Activated T-cell treated with anti-CD3 and anti-CD28 coated beads, Interleukin-2, amount 50 U/mL, for 24 hours (primary cell): ENCODE measurements at regions not wholly inside any gene's neighbourhood (a gene's known extent, or its start where the extent isn't known, plus 50 kb on each side); places are given as distances from the start of the nearest gene placed in this dataset.
"Not testable (repeated sequence)": the region's sequence is repeated elsewhere in the genome, so short reads cannot be mapped to it uniquely, and the experiment has no call there.

Experiments
- DNase-seq: peaks from one replicate; pipeline ENCODE4 v3.0.0-alpha.2; 2020
- H3K27ac Mint-ChIP-seq: 2 replicates; pipeline ENCODE4 v1.8.0; 2020; ENCODE audit warnings: mild to moderate bottlenecking, mixed read lengths
- H3K27me3 Mint-ChIP-seq: 2 replicates; pipeline ENCODE4 v1.8.0; 2020; ENCODE audit warnings: mixed read lengths
- H3K36me3 Mint-ChIP-seq: 2 replicates; pipeline ENCODE4 v1.8.0; 2020; ENCODE audit warnings: low read depth, mixed read lengths
- H3K4me1 Mint-ChIP-seq: 2 replicates; pipeline ENCODE4 v1.8.0; 2020; ENCODE audit warnings: low read depth, mixed read lengths
- H3K4me3 Mint-ChIP-seq: 2 replicates; pipeline ENCODE4 v1.8.0; 2020; ENCODE audit warnings: mild to moderate bottlenecking, moderate library complexity, mixed read lengths
- H3K9me3 Mint-ChIP-seq: 2 replicates; pipeline ENCODE4 v1.8.0; 2020; ENCODE audit warnings: mixed read lengths

GRCh38 chr5:116896001-116896400 lies 321.4 kb upstream of the SEMA6A start:
- Mint-ChIP-seq H3K36me3 (no peaks in the 10 kb centered on the region), H3K9me3 (no peaks in the 10 kb centered on the region), H3K4me3 (no peak overlapping the region), H3K4me1 (no peaks in the 10 kb centered on the region), H3K27me3 (no peaks in the 10 kb centered on the region), H3K27ac (no peak overlapping the region)
- DNase-seq = no peak

GRCh38 chr5:116892993-116893392 lies 318.4 kb upstream of the SEMA6A start:
- Mint-ChIP-seq H3K9me3 (no peaks in the 10 kb centered on the region), H3K4me3 (no peak overlapping the region), H3K36me3 (no peaks in the 10 kb centered on the region), H3K4me1 (no peaks in the 10 kb centered on the region), H3K27me3 (no peaks in the 10 kb centered on the region), H3K27ac (no peak overlapping the region)
- no peak for DNase-seq

GRCh38 chr5:116887104-116887503 lies 312.5 kb upstream of the SEMA6A start:
- Mint-ChIP-seq H3K36me3 (no peaks in the 10 kb centered on the region), H3K4me1 (no peaks in the 10 kb centered on the region)
- no peak for DNase-seq

GRCh38 chr5:116885825-116886224 lies 311.2 kb upstream of the SEMA6A start:
- Mint-ChIP-seq H3K27ac (no peak overlapping the region), H3K36me3 (no peaks in the 10 kb centered on the region), H3K9me3 (no peaks in the 10 kb centered on the region), H3K27me3 (no peaks in the 10 kb centered on the region), H3K4me1 (no peaks in the 10 kb centered on the region), H3K4me3 (no peak overlapping the region)
- no peak for DNase-seq

More at GRCh38 chr5:116887104-116887503, 312.5 kb upstream of the SEMA6A start:
- Mint-ChIP-seq H3K9me3 (no peaks in the 10 kb centered on the region), H3K27ac (no peak overlapping the region), H3K4me3 (no peak overlapping the region), H3K27me3 (no peaks in the 10 kb centered on the region)

- H3K4me1 Mint-ChIP-seq = no peaks in the 10 kb centered on the region
- DNase-seq = no peak
- H3K9me3 Mint-ChIP-seq = no peaks in the 10 kb centered on the region
- H3K4me3 Mint-ChIP-seq = no peak overlapping the region
- H3K27ac Mint-ChIP-seq = no peak overlapping the region
- no peaks in the 10 kb centered on the region for H3K27me3 Mint-ChIP-seq
- no peaks in the 10 kb centered on the region for H3K36me3 Mint-ChIP-seq
Measured at GRCh38 chr5:116883875-116884274, 309.3 kb upstream of the SEMA6A start.

GRCh38 chr5:116881921-116882531 lies 307.4 kb upstream of the SEMA6A start:
- H3K4me1 Mint-ChIP-seq = no peaks in the 10 kb centered on the region
- H3K4me3 Mint-ChIP-seq = no peak overlapping the region
- H3K27me3 Mint-ChIP-seq = no peaks in the 10 kb centered on the region
- no peaks in the 10 kb centered on the region for H3K36me3 Mint-ChIP-seq
- H3K9me3 Mint-ChIP-seq = peaks cover 2% of the 10 kb centered on the region
- DNase-seq = no peak
- H3K27ac Mint-ChIP-seq = no peak overlapping the region

GRCh38 chr5:116880601-116881000 lies 306.0 kb upstream of the SEMA6A start:
- Mint-ChIP-seq H3K4me3 (no peak overlapping the region), H3K27ac (no peak overlapping the region), H3K9me3 (peaks cover 3% of the 10 kb centered on the region), H3K36me3 (no peaks in the 10 kb centered on the region), H3K4me1 (no peaks in the 10 kb centered on the region), H3K27me3 (no peaks in the 10 kb centered on the region)
- no peak for DNase-seq

- peaks cover 3% of the 10 kb centered on the region for H3K9me3 Mint-ChIP-seq
- H3K27me3 Mint-ChIP-seq = no peaks in the 10 kb centered on the region
Measured at GRCh38 chr5:116880150-116880549, 305.5 kb upstream of the SEMA6A start.

GRCh38 chr5:116876240-116876840 lies 301.7 kb upstream of the SEMA6A start:
- Mint-ChIP-seq H3K27me3 (no peaks in the 10 kb centered on the region), H3K4me1 (no peaks in the 10 kb centered on the region), H3K9me3 (peaks cover 3% of the 10 kb centered on the region), H3K27ac (no peak overlapping the region), H3K36me3 (no peaks in the 10 kb centered on the region), H3K4me3 (no peak overlapping the region)
- no peak for DNase-seq

More at GRCh38 chr5:116880150-116880549, 305.5 kb upstream of the SEMA6A start:
- Mint-ChIP-seq H3K27ac (no peak overlapping the region), H3K36me3 (no peaks in the 10 kb centered on the region), H3K4me1 (no peaks in the 10 kb centered on the region), H3K4me3 (no peak overlapping the region)
- no peak for DNase-seq

GRCh38 chr5:116872986-116873385 lies 298.4 kb upstream of the SEMA6A start:
- Mint-ChIP-seq H3K4me1 (no peaks in the 10 kb centered on the region), H3K9me3 (peaks cover 8% of the 10 kb centered on the region), H3K27me3 (no peaks in the 10 kb centered on the region), H3K36me3 (no peaks in the 10 kb centered on the region), H3K4me3 (no peak overlapping the region), H3K27ac (no peak overlapping the region)
- no peak for DNase-seq

- H3K27ac Mint-ChIP-seq = no peak overlapping the region
- no peaks in the 10 kb centered on the region for H3K27me3 Mint-ChIP-seq
- no peak for DNase-seq
- no peaks in the 10 kb centered on the region for H3K4me1 Mint-ChIP-seq
- peaks cover 8% of the 10 kb centered on the region for H3K9me3 Mint-ChIP-seq
- no peak overlapping the region for H3K4me3 Mint-ChIP-seq
- H3K36me3 Mint-ChIP-seq = no peaks in the 10 kb centered on the region
Measured at GRCh38 chr5:116872486-116872885, 297.9 kb upstream of the SEMA6A start.

GRCh38 chr5:116867825-116868224 lies 293.2 kb upstream of the SEMA6A start:
- not testable (repeated sequence) for H3K9me3 Mint-ChIP-seq, H3K27ac Mint-ChIP-seq, H3K27me3 Mint-ChIP-seq, DNase-seq, H3K4me1 Mint-ChIP-seq, H3K4me3 Mint-ChIP-seq, H3K36me3 Mint-ChIP-seq

GRCh38 chr5:116865651-116866050 lies 291.0 kb upstream of the SEMA6A start:
- peaks cover 5% of the 10 kb centered on the region for H3K9me3 Mint-ChIP-seq
- no peaks in the 10 kb centered on the region for H3K36me3 Mint-ChIP-seq
- no peaks in the 10 kb centered on the region for H3K4me1 Mint-ChIP-seq
- H3K27ac Mint-ChIP-seq = no peak overlapping the region
- no peak overlapping the region for H3K4me3 Mint-ChIP-seq
- no peak for DNase-seq
- no peaks in the 10 kb centered on the region for H3K27me3 Mint-ChIP-seq

GRCh38 chr5:116864838-116865190 lies 290.2 kb upstream of the SEMA6A start:
- no peaks in the 10 kb centered on the region for H3K4me1 Mint-ChIP-seq
- no peak for DNase-seq
- no peaks in the 10 kb centered on the region for H3K36me3 Mint-ChIP-seq
- no peak overlapping the region for H3K4me3 Mint-ChIP-seq
- H3K9me3 Mint-ChIP-seq = peaks cover 3% of the 10 kb centered on the region
- no peak overlapping the region for H3K27ac Mint-ChIP-seq
- H3K27me3 Mint-ChIP-seq = no peaks in the 10 kb centered on the region

- no peaks in the 10 kb centered on the region for H3K27me3 Mint-ChIP-seq
- no peak for DNase-seq
- no peaks in the 10 kb centered on the region for H3K36me3 Mint-ChIP-seq
- no peaks in the 10 kb centered on the region for H3K4me1 Mint-ChIP-seq
- H3K4me3 Mint-ChIP-seq = no peak overlapping the region
- H3K27ac Mint-ChIP-seq = no peak overlapping the region
- no peaks in the 10 kb centered on the region for H3K9me3 Mint-ChIP-seq
Measured at GRCh38 chr5:116864157-116864837, 289.7 kb upstream of the SEMA6A start.
